AG04449 (cell line): ENCODE measurements at regions not wholly inside any gene's neighbourhood (a gene's known extent, or its start where the extent isn't known, plus 50 kb on each side); places are given as distances from the start of the nearest gene placed in this dataset.

Experiments
- CTCF ChIA-PET: fragments of 350-600 bp; formaldehyde crosslinking; extraction: SDS; loops from one replicate; lab custom pipeline; 2021; ENCODE audit warnings: antibody characterized with exemption; lab: Yijun Ruan, JAX
- POLR2A ChIA-PET: fragments of 400-600, 350-600 bp; formaldehyde crosslinking; extraction: SDS; loops from one replicate; lab custom pipeline; 2020; ENCODE audit warnings: antibody characterized with exemption, inconsistent platforms; lab: Yijun Ruan, JAX
- DNase-seq: peaks from one replicate; pipeline ENCODE4 v3.0.0-alpha.2; 2010; ENCODE audit warnings: low read depth, low spot score
- H3K4me3 ChIP-seq: 2 replicates; pipeline ENCODE4 v1.5.1; 2011; ENCODE audit warnings: low read depth, mild to moderate bottlenecking, control low read depth, low read length
- TF ChIP-seq, protein P1 (sequence below): IDR thresholded peaks from one replicate; pipeline ENCODE4 v1.5.1; 2011; ENCODE audit warnings: mild to moderate bottlenecking, moderate library complexity, low read length, control low read depth, inconsistent platforms; ENCODE audit not compliant: insufficient read depth; ENCODE audit errors: missing control alignments

GRCh38 chr1:87706203-87706602, 377.5 kb downstream of the LMO4 start:
- H3K4me3 ChIP-seq, result no peak overlapping the region
- TF ChIP-seq, protein P1, sequence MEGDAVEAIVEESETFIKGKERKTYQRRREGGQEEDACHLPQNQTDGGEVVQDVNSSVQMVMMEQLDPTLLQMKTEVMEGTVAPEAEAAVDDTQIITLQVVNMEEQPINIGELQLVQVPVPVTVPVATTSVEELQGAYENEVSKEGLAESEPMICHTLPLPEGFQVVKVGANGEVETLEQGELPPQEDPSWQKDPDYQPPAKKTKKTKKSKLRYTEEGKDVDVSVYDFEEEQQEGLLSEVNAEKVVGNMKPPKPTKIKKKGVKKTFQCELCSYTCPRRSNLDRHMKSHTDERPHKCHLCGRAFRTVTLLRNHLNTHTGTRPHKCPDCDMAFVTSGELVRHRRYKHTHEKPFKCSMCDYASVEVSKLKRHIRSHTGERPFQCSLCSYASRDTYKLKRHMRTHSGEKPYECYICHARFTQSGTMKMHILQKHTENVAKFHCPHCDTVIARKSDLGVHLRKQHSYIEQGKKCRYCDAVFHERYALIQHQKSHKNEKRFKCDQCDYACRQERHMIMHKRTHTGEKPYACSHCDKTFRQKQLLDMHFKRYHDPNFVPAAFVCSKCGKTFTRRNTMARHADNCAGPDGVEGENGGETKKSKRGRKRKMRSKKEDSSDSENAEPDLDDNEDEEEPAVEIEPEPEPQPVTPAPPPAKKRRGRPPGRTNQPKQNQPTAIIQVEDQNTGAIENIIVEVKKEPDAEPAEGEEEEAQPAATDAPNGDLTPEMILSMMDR, result no peak
- ChIA-PET POLR2A (interaction anchor here (1.0 kb wide), 1 partner anchor 372 kb away, joined by 3 read pairs; no protein-coding TSS in a partner anchor), CTCF (interaction anchor here (0.7 kb wide), 1 partner anchor 19 kb away, joined by 3 read pairs; no protein-coding TSS in a partner anchor)
- peak; percentile 63 for DNase-seq

DNA sequence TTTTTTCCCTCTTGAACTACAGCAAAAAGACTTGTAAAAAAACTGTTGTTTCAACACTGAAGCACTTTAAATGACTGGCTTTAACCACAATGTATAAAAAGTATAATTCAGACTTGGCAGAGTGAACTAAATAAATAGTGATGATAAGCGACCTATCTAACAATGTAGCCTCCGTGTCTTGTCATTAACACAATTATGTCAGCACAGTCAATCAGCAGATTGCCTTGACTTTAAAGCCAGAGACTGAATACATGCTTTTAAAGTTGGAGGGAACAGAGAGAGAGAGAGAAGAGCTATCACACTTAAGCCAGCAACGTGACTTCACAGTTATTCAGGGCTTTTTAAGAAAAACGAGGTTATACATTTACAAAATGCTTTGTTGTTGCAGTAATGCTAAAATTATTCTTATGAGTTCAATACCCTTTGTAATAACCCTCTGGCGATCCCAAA, 378.1 kb downstream of the LMO4 start:
- ChIA-PET POLR2A (interaction anchor here (1.0 kb wide), 1 partner anchor 372 kb away, joined by 3 read pairs; no protein-coding TSS in a partner anchor), CTCF (interaction anchor here (0.7 kb wide), 1 partner anchor 20 kb away, joined by 3 read pairs; no protein-coding TSS in a partner anchor)
- peak; percentile 40 for DNase-seq
- TF ChIP-seq, protein P1, result no peak
- no peak overlapping the region for H3K4me3 ChIP-seq

GRCh38 chr1:87707411-87707810, 378.7 kb downstream of the LMO4 start:
- no peak overlapping the region for H3K4me3 ChIP-seq
- DNase-seq, result no peak
- ChIA-PET CTCF (no interaction called here), POLR2A (no interaction called here)
- TF ChIP-seq, protein P1, result no peak

GRCh38 chr1:87712261-87713010, 383.8 kb downstream of the LMO4 start:
- CTCF ChIA-PET, result no interaction called here
- H3K4me3 ChIP-seq, result no peak overlapping the region
- POLR2A ChIA-PET, result no interaction called here
- DNase-seq, result no peak
- TF ChIP-seq, protein P1, result no peak

DNA sequence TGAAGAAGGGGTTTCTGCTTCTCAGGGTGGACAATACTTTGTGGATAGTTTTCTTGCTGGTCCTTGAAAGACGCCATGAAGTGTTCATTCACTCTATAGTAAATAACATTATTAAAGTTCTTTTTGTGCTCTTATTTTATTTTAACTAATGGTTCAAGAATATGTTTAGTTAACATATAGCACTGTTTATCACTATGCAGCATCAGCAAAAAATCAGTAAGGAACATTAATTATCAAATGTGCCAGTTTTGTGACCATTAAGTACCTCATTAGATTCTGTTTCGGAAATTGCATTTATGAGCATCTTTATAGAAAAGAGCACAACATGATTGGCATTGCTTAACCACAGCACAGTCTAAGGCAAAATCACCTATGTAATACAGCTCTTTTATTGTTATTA, 385.6 kb downstream of the LMO4 start:
- ChIA-PET POLR2A (no interaction called here), CTCF (no interaction called here)
- TF ChIP-seq, protein P1, result no peak
- H3K4me3 ChIP-seq, result no peak overlapping the region
- no peak for DNase-seq

GRCh38 chr1:87715052-87715451, 386.4 kb downstream of the LMO4 start:
- ChIA-PET CTCF (no interaction called here), POLR2A (no interaction called here)
- no peak overlapping the region for H3K4me3 ChIP-seq
- DNase-seq, result no peak
- TF ChIP-seq, protein P1, result no peak
